ENCODE measurements at regions not wholly inside any gene's neighbourhood (a gene's known extent, or its start where the extent isn't known, plus 50 kb on each side); places are given as distances from the start of the nearest gene placed in this dataset.

- Histone ChIP-seq H3K9me1 (replicated peaks; ENCODE audit: control insufficient read depth, extremely low read depth, insufficient read depth, low read length) (no peaks in the 10 kb centered on the region), H3K27ac (ENCODE audit: insufficient read depth, low read depth, low read length) (no peak overlapping the region), H3K9ac (replicated peaks; ENCODE audit: extremely low read depth, insufficient read depth, low read length) (no peak overlapping the region), H3K4me1 (ENCODE audit: control insufficient read depth, extremely low read depth, insufficient read depth, low read length) (no peaks in the 10 kb centered on the region), H3K36me3 (ENCODE audit: control insufficient read depth in 2 of 2, extremely low read depth in 1 of 2, insufficient read depth in 2 of 2, low read length in 2 of 2) (no peaks in the 10 kb centered on the region), H2AFZ (ENCODE audit: low read depth, low read length) (no peak overlapping the region), H3K79me2 (ENCODE audit: control insufficient read depth, insufficient read depth, low read length) (no peaks in the 10 kb centered on the region), H3K9me3 (replicated peaks; ENCODE audit: control insufficient read depth, insufficient read depth, low read length) (no peaks in the 10 kb centered on the region), H3K4me2 (ENCODE audit: insufficient read depth, low read length) (no peak overlapping the region), H3K27me3 (ENCODE audit: control insufficient read depth in 2 of 2, insufficient read depth in 2 of 2, low read length in 2 of 2) (no peaks in the 10 kb centered on the region), H3K4me3 (replicated peaks in 1 of 3; ENCODE audit: insufficient read depth in 1 of 3, low read depth in 1 of 3, low read length in 3 of 3) (no peak overlapping the region), H4K20me1 (replicated peaks; ENCODE audit: control insufficient read depth, extremely low read depth, insufficient read depth, low read length) (no peaks in the 10 kb centered on the region)
- no TSS peak for BruUV-seq (replicated peaks)
- POLR2A ChIA-PET: no interaction called here
- FAIRE-seq (no peak), DNase-seq (ENCODE audit: low read depth, low spot score) (no peak)
- dilution Hi-C loops (cut with MboI; ENCODE audit: extremely low pct_ligation_motif_present, low sequenced_read_pairs): no loop called here
- intact Hi-C loops (cut with micrococcal nuclease): no loop called here
- CTCF ChIA-PET: no interaction called here
- TF ChIP-seq CTCF (IDR thresholded peaks at IDR 0.05; ENCODE audit: extremely low read depth in 1 of 2, insufficient read depth in 1 of 2, low read depth in 1 of 2, low read length in 2 of 2) (no peak), POLR2AphosphoS5 (IDR thresholded peaks at IDR 0.05; ENCODE audit: insufficient read depth, low read depth, low read length) (no peak), EZH2 (IDR thresholded peaks at IDR 0.05; ENCODE audit: borderline replicate concordance, low read depth, low read length, severe bottlenecking) (no peak), MYC (IDR thresholded peaks at IDR 0.05; ENCODE audit: low read depth, low read length) (no peak), JUN (IDR thresholded peaks at IDR 0.05; ENCODE audit: borderline replicate concordance, insufficient read depth, insufficient read length, low read depth) (no peak), GATA2 (IDR thresholded peaks at IDR 0.05; ENCODE audit: insufficient read depth, insufficient read length, low read depth, low read length) (no peak), FOS (IDR thresholded peaks at IDR 0.05; ENCODE audit: borderline replicate concordance, insufficient read depth, low read length) (no peak), MAX (IDR thresholded peaks at IDR 0.05; ENCODE audit: insufficient read depth, insufficient read length) (no peak), POLR2A (IDR thresholded peaks at IDR 0.05; ENCODE audit: low read depth, low read length) (no peak)
These were observed 182.7 kb downstream of the C7orf25 start for GRCh38 chr7:42729053-42729765.
